ENCODE measurements at regions not wholly inside any gene's neighbourhood (a gene's known extent, or its start where the extent isn't known, plus 50 kb on each side); places are given as distances from the start of the nearest gene placed in this dataset.

- intact Hi-C loops (cut with DNase I), result no loop called here
- 55% methylated on average over 4 of the region's 5 CpGs for WGBS (ENCODE audit: insufficient coverage, low coverage, low lambda C conversion rate, missing lambda C conversion rate)
These were observed 247.7 kb upstream of the MGMT start for GRCh38 chr10:129219364-129219763.

GRCh38 chr10:129222436-129222835 is 244.6 kb upstream of the MGMT start:
- H3K4me1 ChIP-seq, result no peaks in the 10 kb centered on the region
- H3K4me3 ChIP-seq, result no peak overlapping the region
- H3K36me3 ChIP-seq, result no peaks in the 10 kb centered on the region
- no peak overlapping the region for H3K27ac ChIP-seq
- 88% methylated on average over 3 of the region's 3 CpGs for WGBS (ENCODE audit: insufficient coverage, low coverage, low lambda C conversion rate, missing lambda C conversion rate)
- ATAC-seq (no peak), DNase-seq (no peak)
- TF ChIP-seq POLR2A (IDR thresholded peaks at IDR 0.05) (no peak), CTCF (IDR thresholded peaks at IDR 0.05) (no peak)
- no peaks in the 10 kb centered on the region for H3K9me3 ChIP-seq
- intact Hi-C loops (cut with DNase I), result no loop called here
- no peaks in the 10 kb centered on the region for H3K27me3 ChIP-seq

More at GRCh38 chr10:129219364-129219763, 247.7 kb upstream of the MGMT start:
- no peak for DNase-seq
- H3K27ac ChIP-seq, result no peak overlapping the region
- ATAC-seq, result no peak
- H3K27me3 ChIP-seq, result no peaks in the 10 kb centered on the region
- H3K4me1 ChIP-seq, result no peaks in the 10 kb centered on the region
- no peak overlapping the region for H3K4me3 ChIP-seq
- H3K9me3 ChIP-seq, result no peaks in the 10 kb centered on the region
- TF ChIP-seq POLR2A (IDR thresholded peaks at IDR 0.05), result no peak
- TF ChIP-seq CTCF (IDR thresholded peaks at IDR 0.05), result no peak
- no peaks in the 10 kb centered on the region for H3K36me3 ChIP-seq

- H3K4me3 ChIP-seq, result no peak overlapping the region
- WGBS (ENCODE audit: insufficient coverage, low coverage, low lambda C conversion rate, missing lambda C conversion rate), result 71% methylated on average over 6 of the region's 6 CpGs
- no peaks in the 10 kb centered on the region for H3K27me3 ChIP-seq
- no peaks in the 10 kb centered on the region for H3K9me3 ChIP-seq
- H3K27ac ChIP-seq, result no peak overlapping the region
- no peaks in the 10 kb centered on the region for H3K36me3 ChIP-seq
- H3K4me1 ChIP-seq, result no peaks in the 10 kb centered on the region
- ATAC-seq (no peak), DNase-seq (no peak)
- intact Hi-C loops (cut with DNase I), result no loop called here
- TF ChIP-seq CTCF (IDR thresholded peaks at IDR 0.05) (no peak), POLR2A (IDR thresholded peaks at IDR 0.05) (no peak)
These were observed 243.7 kb upstream of the MGMT start for GRCh38 chr10:129223363-129223762.

GRCh38 chr10:129224065-129224464 is 243.0 kb upstream of the MGMT start:
- ATAC-seq (peak in 1 of 4 donors; percentile 29), DNase-seq (no peak)
- Histone ChIP-seq H3K36me3 (no peaks in the 10 kb centered on the region), H3K27ac (no peak overlapping the region), H3K4me1 (no peaks in the 10 kb centered on the region), H3K9me3 (no peaks in the 10 kb centered on the region), H3K4me3 (no peak overlapping the region), H3K27me3 (no peaks in the 10 kb centered on the region)
- WGBS (ENCODE audit: insufficient coverage, low coverage, low lambda C conversion rate, missing lambda C conversion rate), result 77% methylated on average over 4 of the region's 4 CpGs
- TF ChIP-seq POLR2A (IDR thresholded peaks at IDR 0.05), result no peak
- no peak for TF ChIP-seq CTCF (IDR thresholded peaks at IDR 0.05)
- intact Hi-C loops (cut with DNase I), result no loop called here

GRCh38 chr10:129231821-129232220 is 235.2 kb upstream of the MGMT start:
- H3K27me3 ChIP-seq, result no peaks in the 10 kb centered on the region
- H3K27ac ChIP-seq, result no peak overlapping the region
- DNase-seq (no peak), ATAC-seq (no peak)
- intact Hi-C loops (cut with DNase I), result no loop called here
- WGBS (ENCODE audit: insufficient coverage, low coverage, low lambda C conversion rate, missing lambda C conversion rate), result 77% methylated on average over 7 of the region's 9 CpGs
- H3K4me1 ChIP-seq, result no peaks in the 10 kb centered on the region
- no peaks in the 10 kb centered on the region for H3K9me3 ChIP-seq
- H3K4me3 ChIP-seq, result no peak overlapping the region
- H3K36me3 ChIP-seq, result no peaks in the 10 kb centered on the region
- TF ChIP-seq CTCF (IDR thresholded peaks at IDR 0.05), result no peak
